Skeletal muscle tissue (tissue), 3 donors: ENCODE measurements at regions not wholly inside any gene's neighbourhood (a gene's known extent, or its start where the extent isn't known, plus 50 kb on each side); places are given as distances from the start of the nearest gene placed in this dataset.
"Not testable (repeated sequence)": the region's sequence is repeated elsewhere in the genome, so short reads cannot be mapped to it uniquely, and the experiment has no call there.

Source experiments
- H3K27ac ChIP-seq: one replicate; pipeline ENCODE4 v1.7.0; 2013; ENCODE audit warnings: mild to moderate bottlenecking, low read depth, low read length, inconsistent platforms
- H3K27me3 ChIP-seq, 3 donors: one replicate each; pipeline ENCODE4 v1.7.0; 2013; ENCODE audit warnings: low read length in 3 of 3; ENCODE audit not compliant: control insufficient read depth in 3 of 3, insufficient read depth in 3 of 3
- H3K36me3 ChIP-seq, 3 donors: one replicate each; pipeline ENCODE4 v1.7.0; 2013; ENCODE audit warnings: low read length in 3 of 3; ENCODE audit not compliant: control insufficient read depth in 3 of 3, insufficient read depth in 3 of 3
- H3K4me1 ChIP-seq, 3 donors: one replicate each; pipeline ENCODE4 v1.7.0; 2013; ENCODE audit warnings: low read length in 3 of 3, mild to moderate bottlenecking in 3 of 3; ENCODE audit not compliant: control insufficient read depth in 3 of 3, insufficient read depth in 3 of 3
- H3K4me3 ChIP-seq, 3 donors: one replicate each; pipeline ENCODE4 v1.7.0; 2013; ENCODE audit warnings: low read length in 3 of 3
- H3K9ac ChIP-seq, 3 donors: one replicate each; pipeline ENCODE4 v1.7.0; 2013; ENCODE audit warnings: low read length in 3 of 3, mild to moderate bottlenecking in 3 of 3, moderate library complexity in 2 of 3, low read depth in 1 of 3
- H3K9me3 ChIP-seq, 3 donors: one replicate each; pipeline ENCODE4 v1.7.0; 2013; ENCODE audit warnings: low read length in 3 of 3; ENCODE audit not compliant: control insufficient read depth in 3 of 3
- donor health status: Osteomylitis.

GRCh38 chrX:121381915-121382314 lies 334.5 kb downstream of the GLUD2 start:
- not testable (repeated sequence) for H3K36me3 ChIP-seq, H3K9ac ChIP-seq, H3K4me3 ChIP-seq, H3K27me3 ChIP-seq, H3K9me3 ChIP-seq, H3K4me1 ChIP-seq, H3K27ac ChIP-seq

- no peaks in the 10 kb centered on the region for H3K9me3 ChIP-seq
- H3K4me1 ChIP-seq = no peaks in the 10 kb centered on the region
- no peaks in the 10 kb centered on the region for H3K27me3 ChIP-seq
- no peak overlapping the region for H3K27ac ChIP-seq
- H3K9ac ChIP-seq = no peak overlapping the region
- no peak overlapping the region for H3K4me3 ChIP-seq
- H3K36me3 ChIP-seq = no peaks in the 10 kb centered on the region
These were observed 342.7 kb downstream of the GLUD2 start for GRCh38 chrX:121389976-121390714.

DNA sequence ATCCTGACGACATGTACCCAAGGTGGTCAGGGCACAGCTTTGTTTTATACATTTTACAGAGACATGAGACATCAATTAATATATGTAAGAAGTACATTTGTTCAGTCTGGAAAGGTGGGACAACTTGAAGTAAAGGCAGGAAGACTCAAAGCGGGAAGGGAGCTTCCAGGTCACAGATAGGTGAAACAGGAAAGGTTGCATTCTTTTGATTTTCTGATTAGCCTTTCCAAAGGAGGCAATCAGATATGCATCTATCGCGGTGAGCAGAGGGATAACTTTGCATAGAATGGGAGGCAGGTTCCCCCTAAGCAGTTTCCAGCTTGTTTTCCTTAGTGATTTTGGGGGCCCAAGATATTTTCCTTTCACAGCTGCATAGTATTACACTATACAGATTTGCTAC lies 358.4 kb downstream of the GLUD2 start:
- H3K27me3 ChIP-seq = no peaks in the 10 kb centered on the region
- H3K9me3 ChIP-seq = peaks cover 0 to 2% (median 0%) of the 10 kb centered on the region in 3 donors
- H3K27ac ChIP-seq = no peak overlapping the region
- no peak overlapping the region for H3K4me3 ChIP-seq
- H3K9ac ChIP-seq = no peak overlapping the region
- no peaks in the 10 kb centered on the region for H3K36me3 ChIP-seq
- H3K4me1 ChIP-seq = no peaks in the 10 kb centered on the region

DNA sequence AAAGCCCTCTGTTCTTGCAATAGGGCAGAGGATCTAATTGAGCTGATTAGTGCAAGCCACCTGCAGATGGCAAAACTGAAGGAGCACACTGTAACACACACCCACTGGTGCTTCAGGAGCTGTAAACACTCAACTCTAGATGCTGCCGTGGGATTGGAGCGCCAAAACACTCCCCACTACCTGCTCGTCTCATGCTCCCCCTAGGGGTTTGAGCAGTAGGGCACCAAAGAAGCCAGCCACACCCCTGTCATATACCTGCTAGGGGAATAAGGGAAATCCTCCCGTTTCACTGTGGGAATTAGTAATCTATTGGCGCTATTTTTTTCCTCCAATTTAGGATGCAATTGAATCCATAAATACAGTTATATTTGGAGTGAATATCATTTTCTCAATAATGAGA lies 360.2 kb downstream of the GLUD2 start:
- Histone ChIP-seq H3K27ac (no peak overlapping the region), H3K9ac (no peak overlapping the region), H3K4me3 (no peak overlapping the region), H3K27me3 (no peaks in the 10 kb centered on the region), H3K4me1 (no peaks in the 10 kb centered on the region), H3K36me3 (no peaks in the 10 kb centered on the region), H3K9me3 (peaks cover 0 to 2% (median 0%) of the 10 kb centered on the region in 3 donors)

DNA sequence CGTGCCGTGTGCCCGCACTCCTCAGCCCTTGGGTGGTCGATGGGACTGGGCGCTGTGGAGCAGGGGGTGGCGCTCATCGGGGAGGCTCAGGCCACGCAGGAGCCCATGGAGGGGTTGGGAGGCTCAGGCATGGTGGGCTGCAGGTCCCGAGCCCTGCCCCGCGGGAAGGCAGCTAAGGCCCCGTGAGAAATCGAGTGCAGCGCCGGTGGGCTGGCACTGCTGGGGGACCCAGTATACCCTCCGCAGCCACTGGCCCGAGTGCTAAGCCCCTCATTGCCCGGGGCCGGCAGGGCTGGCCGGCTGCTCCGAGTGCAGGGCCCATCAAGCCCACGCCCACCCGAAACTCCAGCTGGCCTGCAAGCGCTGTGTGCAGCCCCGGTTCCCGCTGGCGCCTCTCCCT lies 384.1 kb downstream of the GLUD2 start:
- not testable (repeated sequence) for H3K9me3 ChIP-seq, H3K27me3 ChIP-seq

GRCh38 chrX:121433289-121433688 lies 385.9 kb downstream of the GLUD2 start:
- Histone ChIP-seq H3K9me3 (no peaks in the 10 kb centered on the region), H3K27me3 (no peaks in the 10 kb centered on the region), H3K27ac (no peak overlapping the region), H3K9ac (no peak overlapping the region), H3K4me3 (no peak overlapping the region), H3K36me3 (no peaks in the 10 kb centered on the region), H3K4me1 (no peaks in the 10 kb centered on the region)

More for the DNA sequence above, 384.1 kb downstream of the GLUD2 start:
- H3K9ac ChIP-seq, H3K4me3 ChIP-seq, H3K27ac ChIP-seq, H3K36me3 ChIP-seq, H3K4me1 ChIP-seq: not testable (repeated sequence)

GRCh38 chrX:121437666-121438065 lies 390.3 kb downstream of the GLUD2 start:
- H3K9ac ChIP-seq, H3K27ac ChIP-seq, H3K27me3 ChIP-seq, H3K9me3 ChIP-seq, H3K4me1 ChIP-seq, H3K36me3 ChIP-seq, H3K4me3 ChIP-seq: not testable (repeated sequence)

DNA sequence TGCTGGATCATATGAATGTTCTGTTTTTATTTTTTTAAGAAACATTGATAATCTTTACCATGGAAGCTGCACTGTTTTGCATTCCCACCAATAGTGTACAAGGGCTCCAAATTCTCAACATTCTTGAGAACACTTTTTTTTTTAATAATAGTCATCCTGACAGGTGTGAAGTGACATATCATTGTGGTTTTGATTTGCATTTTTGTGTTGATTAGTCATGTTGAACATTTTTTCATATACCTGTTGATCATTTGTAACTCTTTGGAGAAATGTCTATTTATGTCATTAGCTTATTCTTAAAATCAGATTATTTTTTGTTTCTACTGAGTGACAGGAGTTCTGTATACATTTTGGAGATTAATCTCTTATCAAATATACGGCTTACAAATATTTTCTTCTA lies 408.5 kb downstream of the GLUD2 start:
- Histone ChIP-seq H3K4me3 (no peak overlapping the region), H3K27ac (no peak overlapping the region), H3K9me3 (no peaks in the 10 kb centered on the region), H3K4me1 (no peaks in the 10 kb centered on the region), H3K27me3 (no peaks in the 10 kb centered on the region), H3K36me3 (no peaks in the 10 kb centered on the region), H3K9ac (no peak overlapping the region)

GRCh38 chrX:121456315-121456714 lies 408.9 kb downstream of the GLUD2 start:
- H3K36me3 ChIP-seq = no peaks in the 10 kb centered on the region

DNA sequence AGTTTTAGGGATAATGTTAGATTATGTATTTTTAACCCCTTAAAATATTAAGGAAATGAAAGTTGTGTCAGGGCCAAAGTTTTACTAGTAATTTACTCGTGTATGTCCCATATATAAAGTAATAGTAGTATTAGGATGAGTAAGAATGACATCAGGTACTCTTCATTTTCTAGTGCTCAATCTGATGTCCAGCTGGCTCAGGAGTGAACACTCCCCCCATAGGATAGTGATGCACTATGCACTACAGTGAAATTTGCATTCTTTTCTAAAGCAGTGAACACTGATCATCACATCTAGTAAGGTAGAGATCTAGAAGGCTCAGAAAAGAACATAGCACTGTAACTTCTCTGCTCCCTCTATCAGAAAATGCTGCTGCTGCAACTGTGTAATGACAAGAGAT lies 409.7 kb downstream of the GLUD2 start:
- Histone ChIP-seq H3K4me1 (no peaks in the 10 kb centered on the region), H3K36me3 (no peaks in the 10 kb centered on the region), H3K27ac (no peak overlapping the region), H3K9me3 (no peaks in the 10 kb centered on the region), H3K27me3 (no peaks in the 10 kb centered on the region), H3K4me3 (no peak overlapping the region), H3K9ac (no peak overlapping the region)

More at GRCh38 chrX:121456315-121456714, 408.9 kb downstream of the GLUD2 start:
- no peaks in the 10 kb centered on the region for H3K27me3 ChIP-seq
- no peak overlapping the region for H3K27ac ChIP-seq
- no peak overlapping the region for H3K9ac ChIP-seq
- H3K4me3 ChIP-seq = no peak overlapping the region
- H3K4me1 ChIP-seq = no peaks in the 10 kb centered on the region
- no peaks in the 10 kb centered on the region for H3K9me3 ChIP-seq
